ENCODE measurements at regions not wholly inside any gene's neighbourhood (a gene's known extent, or its start where the extent isn't known, plus 50 kb on each side); places are given as distances from the start of the nearest gene placed in this dataset.

GRCh38 chr17:77606146-77606864, 352.2 kb upstream of the TNRC6C start:
- Histone ChIP-seq H3K27me3 (no peaks in the 10 kb centered on the region), H3K9me3 (no peaks in the 10 kb centered on the region), H3K36me3 (no peaks in the 10 kb centered on the region), H3K4me1 (peaks cover 0 to 7% of the 10 kb centered on the region in 2 donors), H3K27ac (no peak overlapping the region), H3K4me3 (no peak overlapping the region)
- no peak for DNase-seq
- TF ChIP-seq CTCF (IDR thresholded peaks at IDR 0.05) (no peak), POLR2A (IDR thresholded peaks at IDR 0.05) (no peak)
- intact Hi-C loops (cut with DNase I; ENCODE audit: low total_unique reads): no loop called here

- intact Hi-C loops (cut with DNase I; ENCODE audit: low total_unique reads): no loop called here
- Histone ChIP-seq H3K27me3 (no peaks in the 10 kb centered on the region), H3K4me1 (peaks cover 0 to 7% of the 10 kb centered on the region in 2 donors), H3K4me3 (no peak overlapping the region), H3K9me3 (no peaks in the 10 kb centered on the region), H3K36me3 (no peaks in the 10 kb centered on the region), H3K27ac (no peak overlapping the region)
- no peak for DNase-seq
- TF ChIP-seq CTCF (IDR thresholded peaks at IDR 0.05): no peak
- no peak for TF ChIP-seq POLR2A (IDR thresholded peaks at IDR 0.05)
These were observed 351.7 kb upstream of the TNRC6C start for GRCh38 chr17:77606865-77607210.

- H3K36me3 ChIP-seq: no peaks in the 10 kb centered on the region
- TF ChIP-seq POLR2A (IDR thresholded peaks at IDR 0.05): no peak
- no peak for TF ChIP-seq CTCF (IDR thresholded peaks at IDR 0.05)
- intact Hi-C loops (cut with DNase I; ENCODE audit: low total_unique reads): no loop called here
- DNase-seq: no peak
- no peaks in the 10 kb centered on the region for H3K9me3 ChIP-seq
- H3K4me3 ChIP-seq: no peak overlapping the region
- no peaks in the 10 kb centered on the region for H3K27me3 ChIP-seq
- no peak overlapping the region for H3K27ac ChIP-seq
- H3K4me1 ChIP-seq: peaks cover 0 to 7% of the 10 kb centered on the region in 2 donors
These were observed 350.9 kb upstream of the TNRC6C start for GRCh38 chr17:77607606-77608005.

GRCh38 chr17:77608431-77608830, 350.1 kb upstream of the TNRC6C start:
- intact Hi-C loops (cut with DNase I; ENCODE audit: low total_unique reads): no loop called here
- DNase-seq: no peak
- H3K4me1 ChIP-seq: peaks cover 0 to 7% of the 10 kb centered on the region in 2 donors

More at GRCh38 chr17:77608431-77608830, 350.1 kb upstream of the TNRC6C start:
- no peaks in the 10 kb centered on the region for H3K9me3 ChIP-seq
- no peaks in the 10 kb centered on the region for H3K36me3 ChIP-seq
- H3K27ac ChIP-seq: no peak overlapping the region
- H3K4me3 ChIP-seq: no peak overlapping the region
- no peak for TF ChIP-seq CTCF (IDR thresholded peaks at IDR 0.05)
- TF ChIP-seq POLR2A (IDR thresholded peaks at IDR 0.05): no peak
- no peaks in the 10 kb centered on the region for H3K27me3 ChIP-seq
